Lung (tissue), 11 donors: ENCODE measurements at regions not wholly inside any gene's neighbourhood (a gene's known extent, or its start where the extent isn't known, plus 50 kb on each side); places are given as distances from the start of the nearest gene placed in this dataset.

Experiments
- ATAC-seq: fragments of 200-7000 bp; cut with Tn5 transposase; one replicate; pipeline ENCODE4 v1.9.1; 2020; ENCODE audit warnings: moderate number of reproducible peaks; ENCODE audit not compliant: insufficient read depth, low FRiP score
- DNase-seq, 3 donors: peaks; one replicate each; pipeline ENCODE4 v3.0.0-alpha.2; 2013 to 2017
- H3K27ac ChIP-seq, 2 donors: one replicate each; pipeline ENCODE4 v1.5.1; 2013; ENCODE audit warnings: mild to moderate bottlenecking in 2 of 2, moderate library complexity in 2 of 2, control low read depth in 1 of 2, inconsistent platforms in 1 of 2, low read depth in 1 of 2, low read length in 1 of 2
- H3K27me3 ChIP-seq, 3 donors: one replicate each; pipeline ENCODE4 v1.5.1; 2013; ENCODE audit warnings: low read length in 2 of 3; ENCODE audit not compliant: control insufficient read depth in 3 of 3, insufficient read depth in 3 of 3
- H3K36me3 ChIP-seq, 4 donors: one replicate each; pipeline ENCODE4 v1.5.1; 2013; ENCODE audit warnings: low read length in 4 of 4, mild to moderate bottlenecking in 1 of 4, moderate library complexity in 1 of 4; ENCODE audit not compliant: control insufficient read depth in 4 of 4, insufficient read depth in 4 of 4
- H3K4me1 ChIP-seq, 5 donors: one replicate each; pipeline ENCODE4 v1.5.1; 2013; ENCODE audit warnings: low read length in 5 of 5, mild to moderate bottlenecking in 2 of 5, moderate library complexity in 1 of 5; ENCODE audit not compliant: control insufficient read depth in 5 of 5, insufficient read depth in 5 of 5
- H3K4me3 ChIP-seq: one replicate; pipeline ENCODE4 v1.5.1; 2013; ENCODE audit warnings: mild to moderate bottlenecking, control low read depth, moderate library complexity
- H3K9ac ChIP-seq, 2 donors: one replicate each; pipeline ENCODE4 v1.5.1; 2013; ENCODE audit warnings: low read length in 2 of 2, control low read depth in 1 of 2; ENCODE audit not compliant: insufficient read depth in 1 of 2
- H3K9me3 ChIP-seq, 4 donors: one replicate each; pipeline ENCODE4 v1.5.1; 2013; ENCODE audit warnings: low read length in 3 of 4, mild to moderate bottlenecking in 1 of 4, moderate library complexity in 1 of 4; ENCODE audit not compliant: control insufficient read depth in 4 of 4, insufficient read depth in 3 of 4
- WGBS, 2 donors: extraction: QIAGEN DNeasy Blood & Tissue Kit; methylation state at CpG; one replicate each; pipeline ENCODE4 v1.1.7; 2013; 5-methylcytosine and 5-hydroxymethylcytosine counted together
- TF ChIP-seq, protein P1 (sequence below): IDR thresholded peaks from 2 replicates; pipeline ENCODE4 v1.5.1; 2012; ENCODE audit warnings: mild to moderate bottlenecking; ENCODE audit errors: control extremely low read depth, extremely low read depth
- donor health status: control.
- donor health status: control.
- donor health status: Bipolar disorder and iron deficiency.
- donor health status: healthy.
- donor health status: DM: yes; HTN: yes; CAD: no.

DNA sequence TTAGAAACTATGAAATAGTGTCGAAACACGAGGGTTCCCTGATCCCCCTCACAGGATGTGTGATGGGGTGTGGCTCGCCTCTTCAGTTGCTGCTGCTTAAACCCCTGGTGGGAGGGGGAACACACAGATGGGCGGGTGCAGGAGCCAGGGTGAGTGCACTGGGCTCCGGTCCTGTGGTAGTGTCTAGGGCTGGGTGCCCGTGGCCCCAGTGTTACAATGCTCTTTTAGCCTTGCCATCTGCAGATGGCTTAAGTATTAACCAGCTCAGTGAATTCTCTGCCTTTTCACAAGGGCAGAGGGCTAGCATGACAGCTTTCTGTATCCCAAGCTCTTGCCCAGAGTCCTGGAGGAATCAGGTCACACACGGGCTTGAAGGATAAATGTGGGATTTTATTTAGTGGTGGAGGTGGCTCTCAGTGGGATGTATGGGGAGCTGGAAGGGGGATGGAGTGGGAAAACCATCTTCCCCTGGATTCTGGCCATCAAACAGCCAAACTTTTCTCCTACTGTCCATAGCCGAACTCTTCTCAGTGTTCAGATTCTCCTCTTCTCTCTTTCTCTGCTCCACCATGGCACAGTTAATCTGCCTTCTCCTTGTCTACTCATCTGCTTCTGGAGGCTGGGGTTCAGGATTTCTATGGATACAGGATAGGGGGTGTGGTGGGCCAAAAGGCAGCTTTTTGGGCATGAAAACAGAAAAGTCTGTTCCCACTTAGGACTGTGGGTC lies 659.0 kb downstream of the EPM2A start:
- H3K27me3 ChIP-seq: no peaks in the 10 kb centered on the region
- no peak for ATAC-seq
- no peak overlapping the region for H3K9ac ChIP-seq
- H3K36me3 ChIP-seq: no peaks in the 10 kb centered on the region
- DNase-seq: no peak
- WGBS, 2 donors: 89 to 95% methylated on average over 8 of the region's 8 CpGs
- H3K27ac ChIP-seq: no peak overlapping the region
- TF ChIP-seq, protein P1, sequence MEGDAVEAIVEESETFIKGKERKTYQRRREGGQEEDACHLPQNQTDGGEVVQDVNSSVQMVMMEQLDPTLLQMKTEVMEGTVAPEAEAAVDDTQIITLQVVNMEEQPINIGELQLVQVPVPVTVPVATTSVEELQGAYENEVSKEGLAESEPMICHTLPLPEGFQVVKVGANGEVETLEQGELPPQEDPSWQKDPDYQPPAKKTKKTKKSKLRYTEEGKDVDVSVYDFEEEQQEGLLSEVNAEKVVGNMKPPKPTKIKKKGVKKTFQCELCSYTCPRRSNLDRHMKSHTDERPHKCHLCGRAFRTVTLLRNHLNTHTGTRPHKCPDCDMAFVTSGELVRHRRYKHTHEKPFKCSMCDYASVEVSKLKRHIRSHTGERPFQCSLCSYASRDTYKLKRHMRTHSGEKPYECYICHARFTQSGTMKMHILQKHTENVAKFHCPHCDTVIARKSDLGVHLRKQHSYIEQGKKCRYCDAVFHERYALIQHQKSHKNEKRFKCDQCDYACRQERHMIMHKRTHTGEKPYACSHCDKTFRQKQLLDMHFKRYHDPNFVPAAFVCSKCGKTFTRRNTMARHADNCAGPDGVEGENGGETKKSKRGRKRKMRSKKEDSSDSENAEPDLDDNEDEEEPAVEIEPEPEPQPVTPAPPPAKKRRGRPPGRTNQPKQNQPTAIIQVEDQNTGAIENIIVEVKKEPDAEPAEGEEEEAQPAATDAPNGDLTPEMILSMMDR: no peak
- H3K4me3 ChIP-seq: no peak overlapping the region
- H3K4me1 ChIP-seq: peaks cover 0 to 2% (median 0%) of the 10 kb centered on the region in 5 donors
- H3K9me3 ChIP-seq: peaks cover 0 to 3% (median 0%) of the 10 kb centered on the region in 4 donors

DNA sequence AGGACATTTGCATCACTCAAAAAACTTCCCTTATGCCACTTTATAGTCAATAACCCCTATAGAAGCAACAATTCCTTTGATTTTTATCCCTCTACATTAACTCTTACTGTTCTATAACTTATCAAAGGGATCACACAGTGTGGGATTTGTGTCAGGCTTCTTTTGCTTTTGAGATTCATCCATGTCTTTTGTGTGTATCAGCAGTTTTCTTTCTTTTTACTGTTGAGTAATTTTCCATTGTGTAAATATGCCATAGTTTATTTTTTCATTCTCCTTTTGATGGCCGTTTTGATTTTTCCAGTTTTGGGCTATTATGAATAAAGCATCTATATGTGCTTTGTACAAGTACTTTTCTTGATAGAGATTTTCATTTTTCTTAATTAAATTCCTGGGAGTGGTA lies 657.9 kb downstream of the EPM2A start:
- ATAC-seq: no peak
- no peak for DNase-seq
- H3K4me3 ChIP-seq: no peak overlapping the region
- no peak overlapping the region for H3K27ac ChIP-seq
- WGBS, 2 donors: 87 to 89% methylated on average over 1 of the region's 1 CpG
- no peak overlapping the region for H3K9ac ChIP-seq
- H3K36me3 ChIP-seq: no peaks in the 10 kb centered on the region
- TF ChIP-seq, protein P1: no peak
- H3K9me3 ChIP-seq: peaks cover 0 to 3% (median 0%) of the 10 kb centered on the region in 4 donors
- H3K4me1 ChIP-seq: peaks cover 0 to 2% (median 0%) of the 10 kb centered on the region in 5 donors
- H3K27me3 ChIP-seq: no peaks in the 10 kb centered on the region

DNA sequence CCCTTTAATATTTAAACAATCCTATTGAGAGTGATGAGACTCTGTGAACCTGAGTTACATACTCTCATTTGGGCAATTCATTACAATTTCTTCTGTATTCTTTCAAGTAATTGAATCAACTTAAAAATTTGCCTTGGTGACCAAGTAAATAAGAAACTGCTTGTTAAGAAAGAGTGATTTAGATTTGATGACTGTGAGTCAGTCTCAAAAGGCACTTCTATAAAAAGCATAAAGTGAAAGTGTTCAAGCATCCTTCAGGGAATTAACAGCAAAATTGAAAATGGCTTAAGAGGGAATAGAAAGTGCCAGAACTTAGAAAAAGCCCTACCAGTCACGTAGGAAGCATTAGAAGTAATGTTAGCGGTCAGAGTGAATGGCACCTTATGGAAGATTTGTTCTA lies 654.7 kb downstream of the EPM2A start:
- Histone ChIP-seq H3K9ac (no peak overlapping the region), H3K27me3 (no peaks in the 10 kb centered on the region), H3K4me3 (no peak overlapping the region), H3K4me1 (peaks cover 0 to 2% (median 0%) of the 10 kb centered on the region in 5 donors), H3K36me3 (no peaks in the 10 kb centered on the region), H3K9me3 (peaks cover 0 to 3% (median 0%) of the 10 kb centered on the region in 4 donors), H3K27ac (no peak overlapping the region)
- TF ChIP-seq, protein P1: no peak
- DNase-seq (peak in 1 of 3 donors; percentile 12), ATAC-seq (no peak)
- 54 to 91% methylated on average over 2 of the region's 2 CpGs for WGBS, 2 donors

GRCh38 chr6:145081677-145082076 lies 653.6 kb downstream of the EPM2A start:
- DNase-seq (no peak), ATAC-seq (no peak)
- H3K4me1 ChIP-seq: peaks cover 0 to 2% (median 0%) of the 10 kb centered on the region in 5 donors
- no peaks in the 10 kb centered on the region for H3K36me3 ChIP-seq
- H3K27ac ChIP-seq: no peak overlapping the region
- H3K9ac ChIP-seq: no peak overlapping the region
- 96% methylated on average over 2 of the region's 2 CpGs for WGBS, 2 donors
- no peaks in the 10 kb centered on the region for H3K9me3 ChIP-seq
- no peak overlapping the region for H3K4me3 ChIP-seq
- TF ChIP-seq, protein P1: no peak
- H3K27me3 ChIP-seq: no peaks in the 10 kb centered on the region
